Gastrocnemius medialis (tissue), 4 donors: ENCODE measurements at regions not wholly inside any gene's neighbourhood (a gene's known extent, or its start where the extent isn't known, plus 50 kb on each side); places are given as distances from the start of the nearest gene placed in this dataset.

Experiments
- ATAC-seq, 2 donors: fragments of 150-250 bp; one replicate each; pipeline ENCODE4 v1.9.1; 2016
- DNase-seq, 2 donors: peaks; one replicate each; pipeline ENCODE4 v3.0.0-alpha.2; 2019
- H3K27ac ChIP-seq, 4 donors: fragments of 200-600 bp; sonication (generic); 1 replicate in 1 of 4; 2 replicates in 3 of 4; pipeline ENCODE4 v1.5.1; 2016 to 2018; ENCODE audit warnings: mild to moderate bottlenecking in 2 of 4, moderate library complexity in 1 of 4
- H3K27me3 ChIP-seq, 3 donors: fragments of 200-600 bp; sonication (generic) in 2 of 3; 1 replicate in 1 of 3; 2 replicates in 2 of 3; pipeline versions ENCODE4 v1.5.1 to v1.6.0; 2016 to 2019; ENCODE audit warnings: mild to moderate bottlenecking in 1 of 3, moderate library complexity in 1 of 3
- H3K36me3 ChIP-seq, 2 donors: fragments of 200-600 bp; sonication (generic) in 1 of 2; one replicate each; pipeline ENCODE4 v1.5.1; 2017 to 2018
- H3K4me1 ChIP-seq, 2 donors: fragments of 200-600 bp; sonication (generic) in 1 of 2; one replicate each; pipeline ENCODE4 v1.5.1; 2016 to 2017; ENCODE audit warnings: mild to moderate bottlenecking in 2 of 2
- H3K4me3 ChIP-seq, 4 donors: fragments of 200-600 bp; sonication (generic) in 3 of 4; 1 replicate in 1 of 4; 2 replicates in 3 of 4; pipeline ENCODE4 v1.5.1; 2016 to 2019; ENCODE audit warnings: mild to moderate bottlenecking in 2 of 4
- H3K9me3 ChIP-seq, 3 donors: fragments of 200-600 bp; sonication (generic) in 2 of 3; 1 replicate in 1 of 3; 2 replicates in 2 of 3; pipeline ENCODE4 v1.5.1; 2016 to 2019
- CTCF ChIP-seq, 5 experiments: fragments of 450-650 bp in 3 of 5; fragments of 200-600 bp in 2 of 5; sonication (generic) in 2 of 5; IDR thresholded peaks in 4 of 5; conservative IDR thresholded peaks in 1 of 5; 1 replicate in 4 of 5; 2 replicates in 1 of 5; pipeline ENCODE4 v1.5.1; 2016 to 2019; ENCODE audit warnings: antibody characterized with exemption in 5 of 5, mild to moderate bottlenecking in 3 of 5, moderate library complexity in 3 of 5
- POLR2A ChIP-seq, 2 donors: fragments of 450-650 bp; IDR thresholded peaks; one replicate each; pipeline ENCODE4 v1.6.1; 2017; ENCODE audit warnings: antibody characterized with exemption in 2 of 2, mild to moderate bottlenecking in 2 of 2, moderate library complexity in 2 of 2
- in situ Hi-C, 4 donors: fragments of 200-750 bp; cut with MboI; loops; one replicate each; pipeline versions ENCODE4 v1.15.0 to v1.8.0; 2017; ENCODE audit warnings: low sequenced_read_pairs in 4 of 4
- intact Hi-C: fragments of 100-400 bp; cut with DNase I; formaldehyde crosslinking; loops from one replicate; pipeline ENCODE4 v1.15.1; 2023; ENCODE audit warnings: low total_unique reads

DNA sequence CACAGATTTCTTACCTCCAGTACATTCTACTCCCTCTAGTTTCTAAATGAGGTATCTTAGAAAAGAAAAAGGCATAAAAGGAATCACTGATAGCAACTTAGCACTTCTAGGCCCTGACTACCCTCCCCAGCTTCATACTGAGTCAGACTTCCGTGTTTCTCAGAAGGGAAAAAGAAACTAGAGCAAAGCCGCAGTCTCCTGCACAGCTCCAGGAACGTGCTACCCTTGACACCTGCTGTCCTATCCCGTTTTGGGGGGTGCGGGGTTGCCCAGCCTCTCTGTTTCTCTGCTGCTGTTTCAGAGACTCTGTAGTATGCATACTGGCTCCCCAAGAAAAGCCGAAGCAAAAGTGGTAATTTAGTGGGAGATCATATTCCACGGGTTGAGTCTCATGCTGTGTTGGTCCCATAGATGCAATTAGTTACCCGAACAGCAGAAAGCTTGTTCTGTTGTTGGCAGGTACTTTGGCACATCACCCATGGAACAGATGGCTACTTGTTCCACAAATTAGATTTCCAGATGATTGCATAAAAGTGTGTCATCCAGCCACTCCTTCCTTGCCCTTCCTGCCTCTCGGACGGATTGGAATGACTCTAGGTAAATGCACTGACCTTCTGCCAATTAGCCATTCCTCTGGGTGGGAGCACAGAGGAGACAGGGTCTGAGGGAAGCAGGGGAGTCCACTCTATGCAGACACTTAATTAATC, 438.1 kb downstream of the FUT8 start:
- in situ Hi-C loops (no loop called here), intact Hi-C loops (no loop called here)
- Histone ChIP-seq H3K9me3 (no peaks in the 10 kb centered on the region), H3K36me3 (no peaks in the 10 kb centered on the region), H3K27ac (no peak overlapping the region), H3K4me1 (no peaks in the 10 kb centered on the region), H3K27me3 (no peaks in the 10 kb centered on the region), H3K4me3 (no peak overlapping the region)
- ATAC-seq (no peak), DNase-seq (no peak)
- TF ChIP-seq CTCF (IDR thresholded peaks at IDR 0.05 in 4 of 5, conservative IDR thresholded peaks at IDR 0.05 in 1 of 5) (no peak), POLR2A (IDR thresholded peaks at IDR 0.05) (no peak)

GRCh38 chr14:65852689-65853088, 440.2 kb downstream of the FUT8 start:
- in situ Hi-C loops, result no loop called here

GRCh38 chr14:65853407-65853955, 441.0 kb downstream of the FUT8 start:
- TF ChIP-seq CTCF (IDR thresholded peaks at IDR 0.05 in 4 of 5, conservative IDR thresholded peaks at IDR 0.05 in 1 of 5) (no peak), POLR2A (IDR thresholded peaks at IDR 0.05) (no peak)
- Histone ChIP-seq H3K27me3 (no peaks in the 10 kb centered on the region), H3K9me3 (no peaks in the 10 kb centered on the region), H3K27ac (no peak overlapping the region), H3K4me1 (no peaks in the 10 kb centered on the region), H3K36me3 (no peaks in the 10 kb centered on the region), H3K4me3 (no peak overlapping the region)
- in situ Hi-C loops, result no loop called here
- intact Hi-C loops, result no loop called here
- ATAC-seq, result no peak
- no peak for DNase-seq

More at GRCh38 chr14:65852689-65853088, 440.2 kb downstream of the FUT8 start:
- Histone ChIP-seq H3K27ac (no peak overlapping the region), H3K4me1 (no peaks in the 10 kb centered on the region), H3K9me3 (no peaks in the 10 kb centered on the region), H3K36me3 (no peaks in the 10 kb centered on the region), H3K27me3 (no peaks in the 10 kb centered on the region), H3K4me3 (no peak overlapping the region)
- ATAC-seq (no peak), DNase-seq (no peak)
- intact Hi-C loops, result no loop called here
- no peak for TF ChIP-seq CTCF (IDR thresholded peaks at IDR 0.05 in 4 of 5, conservative IDR thresholded peaks at IDR 0.05 in 1 of 5)
- TF ChIP-seq POLR2A (IDR thresholded peaks at IDR 0.05), result no peak

GRCh38 chr14:65854215-65854614, 441.7 kb downstream of the FUT8 start:
- no peak for ATAC-seq

More at GRCh38 chr14:65854215-65854614, 441.7 kb downstream of the FUT8 start:
- no peak overlapping the region for H3K27ac ChIP-seq
- in situ Hi-C loops, result no loop called here
- no peaks in the 10 kb centered on the region for H3K27me3 ChIP-seq
- intact Hi-C loops, result no loop called here
- DNase-seq, result no peak
- no peaks in the 10 kb centered on the region for H3K9me3 ChIP-seq
- TF ChIP-seq CTCF (IDR thresholded peaks at IDR 0.05 in 4 of 5, conservative IDR thresholded peaks at IDR 0.05 in 1 of 5) (no peak), POLR2A (IDR thresholded peaks at IDR 0.05) (no peak)
- H3K4me3 ChIP-seq, result no peak overlapping the region
- H3K4me1 ChIP-seq, result no peaks in the 10 kb centered on the region
- H3K36me3 ChIP-seq, result no peaks in the 10 kb centered on the region
